DMS 273 treated with DMSO at 0.1 percent for 48 hours (cell line): ENCODE measurements at regions not wholly inside any gene's neighbourhood (a gene's known extent, or its start where the extent isn't known, plus 50 kb on each side); places are given as distances from the start of the nearest gene placed in this dataset.
"Not testable (repeated sequence)": the region's sequence is repeated elsewhere in the genome, so short reads cannot be mapped to it uniquely, and the experiment has no call there.

ENCODE experiments used
- DNase-seq: peaks from one replicate; lab custom pipeline; 2025; lab: John Stamatoyannopoulos, UW

- no peak for DNase-seq
Measured at GRCh38 chr10:118915161-118915560, 114.4 kb upstream of the NANOS1 start.

GRCh38 chr10:118916777-118917176 lies 112.7 kb upstream of the NANOS1 start:
- no peak for DNase-seq

GRCh38 chr10:118917701-118918100 lies 111.8 kb upstream of the NANOS1 start:
- DNase-seq: no peak

- no peak for DNase-seq
Measured at GRCh38 chr10:118918116-118918515, 111.4 kb upstream of the NANOS1 start.

GRCh38 chr10:118918587-118918986 lies 110.9 kb upstream of the NANOS1 start:
- no peak for DNase-seq

GRCh38 chr10:118920206-118920605 lies 109.3 kb upstream of the NANOS1 start:
- DNase-seq: no peak

- DNase-seq: no peak
Measured at GRCh38 chr10:118922226-118922625, 107.3 kb upstream of the NANOS1 start.

- DNase-seq: no peak
Measured at GRCh38 chr10:118922972-118923371, 106.5 kb upstream of the NANOS1 start.

GRCh38 chr10:118924493-118924892 lies 105.0 kb upstream of the NANOS1 start:
- no peak for DNase-seq

- no peak for DNase-seq
Measured at GRCh38 chr10:118925404-118926071, 104.0 kb upstream of the NANOS1 start.

GRCh38 chr10:118926072-118926417 lies 103.5 kb upstream of the NANOS1 start:
- DNase-seq: no peak

GRCh38 chr10:118926441-118926840 lies 103.1 kb upstream of the NANOS1 start:
- no peak for DNase-seq

GRCh38 chr10:118926903-118927302 lies 102.6 kb upstream of the NANOS1 start:
- DNase-seq: no peak

GRCh38 chr10:118927321-118927720 lies 102.2 kb upstream of the NANOS1 start:
- no peak for DNase-seq

- no peak for DNase-seq
Measured at GRCh38 chr10:118930614-118931013, 98.9 kb upstream of the NANOS1 start.

GRCh38 chr10:118931436-118931835 lies 98.1 kb upstream of the NANOS1 start:
- no peak for DNase-seq

- DNase-seq: not testable (repeated sequence)
Measured at GRCh38 chr10:118932154-118932553, 97.4 kb upstream of the NANOS1 start.

- no peak for DNase-seq
Measured at GRCh38 chr10:118937226-118937625, 92.3 kb upstream of the NANOS1 start.

- DNase-seq: no peak
Measured at GRCh38 chr10:118939211-118940007, 90.1 kb upstream of the NANOS1 start.

GRCh38 chr10:118940386-118940785 lies 89.1 kb upstream of the NANOS1 start:
- DNase-seq: no peak

GRCh38 chr10:118943253-118943652 lies 86.3 kb upstream of the NANOS1 start:
- DNase-seq: no peak

- DNase-seq: no peak
Measured at GRCh38 chr10:118944959-118945633, 84.4 kb upstream of the NANOS1 start.

- no peak for DNase-seq
Measured at GRCh38 chr10:118948786-118949185, 80.7 kb upstream of the NANOS1 start.
